ENCODE measurements at regions not wholly inside any gene's neighbourhood (a gene's known extent, or its start where the extent isn't known, plus 50 kb on each side); places are given as distances from the start of the nearest gene placed in this dataset.
A peak's percentile ranks its signal among the peaks of the same experiment; 100 is the strongest.

- H3K9me3 ChIP-seq (ENCODE audit: low read length) = no peaks in the 10 kb centered on the region
- ChIA-PET POLR2A (no interaction called here), CTCF (no interaction called here)
- no peaks in the 10 kb centered on the region for H3K4me1 ChIP-seq (ENCODE audit: insufficient read depth, low read length)
- H3K27ac ChIP-seq (ENCODE audit: low read depth, low read length) = no peak overlapping the region
- Mint-ChIP-seq H3K4me1 (peaks cover 0 to 14% (median 0%) of the 10 kb centered on the region in 3 donors), H3K36me3 (no peaks in the 10 kb centered on the region), H3K9me3 (peaks cover 0 to 7% (median 0%) of the 10 kb centered on the region in 5 donors), H3K27me3 (peaks cover 5 to 8% of the 10 kb centered on the region in 2 donors), H3K4me3 (no peak overlapping the region), H3K27ac (no peak overlapping the region)
- no peak overlapping the region for H3K4me3 ChIP-seq (ENCODE audit: low read length)
- DNase-seq = no peak
- H3K27me3 ChIP-seq (ENCODE audit: insufficient read depth, low read length, poor library complexity, severe bottlenecking) = no peaks in the 10 kb centered on the region
- no peaks in the 10 kb centered on the region for H3K36me3 ChIP-seq (ENCODE audit: insufficient read depth, low read length)
Observed at GRCh38 chr14:34198096-34198495, 247.2 kb upstream of the EGLN3 start.

DNA sequence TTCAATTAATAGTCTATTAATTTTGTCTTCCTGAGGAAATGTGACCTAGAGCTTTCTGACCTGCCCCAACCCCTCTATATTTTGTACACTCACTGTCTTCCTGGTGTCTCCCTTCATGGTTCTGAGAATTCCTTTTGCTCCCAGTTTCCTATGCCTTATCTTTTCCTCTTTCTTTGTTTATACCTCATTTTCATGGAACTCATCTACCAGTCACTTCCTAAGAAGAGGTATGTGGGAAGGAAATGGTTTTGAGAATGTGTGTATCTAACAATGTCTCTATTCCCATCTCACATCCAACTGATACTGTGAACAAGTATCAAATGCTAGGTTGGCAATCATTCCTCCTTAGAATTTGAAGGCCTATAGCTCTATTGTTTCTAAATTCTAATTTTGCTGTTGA, 245.1 kb upstream of the EGLN3 start:
- Mint-ChIP-seq H3K27ac (no peak overlapping the region), H3K9me3 (peaks cover 0 to 9% (median 0%) of the 10 kb centered on the region in 5 donors), H3K4me3 (no peak overlapping the region), H3K27me3 (peaks cover 6 to 8% of the 10 kb centered on the region in 2 donors), H3K36me3 (no peaks in the 10 kb centered on the region), H3K4me1 (peaks cover 0 to 6% (median 0%) of the 10 kb centered on the region in 3 donors)
- CTCF ChIA-PET = no interaction called here
- no peak for DNase-seq
- no peaks in the 10 kb centered on the region for H3K27me3 ChIP-seq (ENCODE audit: insufficient read depth, low read length, poor library complexity, severe bottlenecking)
- no peaks in the 10 kb centered on the region for H3K36me3 ChIP-seq (ENCODE audit: insufficient read depth, low read length)
- H3K4me1 ChIP-seq (ENCODE audit: insufficient read depth, low read length) = no peaks in the 10 kb centered on the region
- POLR2A ChIA-PET = no interaction called here
- H3K4me3 ChIP-seq (ENCODE audit: low read length) = no peak overlapping the region
- H3K9me3 ChIP-seq (ENCODE audit: low read length) = no peaks in the 10 kb centered on the region
- no peak overlapping the region for H3K27ac ChIP-seq (ENCODE audit: low read depth, low read length)

- Histone ChIP-seq H3K27me3 (ENCODE audit: insufficient read depth, low read length, poor library complexity, severe bottlenecking) (no peaks in the 10 kb centered on the region), H3K27ac (ENCODE audit: low read depth, low read length) (no peak overlapping the region), H3K4me1 (ENCODE audit: insufficient read depth, low read length) (no peaks in the 10 kb centered on the region), H3K9me3 (ENCODE audit: low read length) (no peaks in the 10 kb centered on the region), H3K36me3 (ENCODE audit: insufficient read depth, low read length) (no peaks in the 10 kb centered on the region), H3K4me3 (ENCODE audit: low read length) (no peak overlapping the region)
- POLR2A ChIA-PET = no interaction called here
- Mint-ChIP-seq H3K27me3 (peaks cover 0 to 3% of the 10 kb centered on the region in 2 donors), H3K9me3 (peaks cover 0 to 2% (median 0%) of the 10 kb centered on the region in 5 donors), H3K4me1 (no peaks in the 10 kb centered on the region), H3K36me3 (no peaks in the 10 kb centered on the region), H3K4me3 (no peak overlapping the region), H3K27ac (no peak overlapping the region)
- CTCF ChIA-PET = no interaction called here
- no peak for DNase-seq
Observed at GRCh38 chr14:34190717-34191116, 239.8 kb upstream of the EGLN3 start.

GRCh38 chr14:34189866-34190265, 239.0 kb upstream of the EGLN3 start:
- Histone ChIP-seq H3K36me3 (ENCODE audit: insufficient read depth, low read length) (no peaks in the 10 kb centered on the region), H3K4me3 (ENCODE audit: low read length) (no peak overlapping the region), H3K9me3 (ENCODE audit: low read length) (no peaks in the 10 kb centered on the region), H3K4me1 (ENCODE audit: insufficient read depth, low read length) (no peaks in the 10 kb centered on the region), H3K27me3 (ENCODE audit: insufficient read depth, low read length, poor library complexity, severe bottlenecking) (no peaks in the 10 kb centered on the region), H3K27ac (ENCODE audit: low read depth, low read length) (no peak overlapping the region)
- CTCF ChIA-PET = no interaction called here
- Mint-ChIP-seq H3K4me3 (no peak overlapping the region), H3K4me1 (no peaks in the 10 kb centered on the region), H3K9me3 (peaks cover 0 to 2% (median 0%) of the 10 kb centered on the region in 5 donors), H3K27me3 (peaks cover 0 to 3% of the 10 kb centered on the region in 2 donors), H3K27ac (no peak overlapping the region), H3K36me3 (no peaks in the 10 kb centered on the region)
- no peak for DNase-seq
- POLR2A ChIA-PET = no interaction called here

- Histone ChIP-seq H3K36me3 (ENCODE audit: insufficient read depth, low read length) (no peaks in the 10 kb centered on the region), H3K27ac (ENCODE audit: low read depth, low read length) (no peak overlapping the region), H3K4me1 (ENCODE audit: insufficient read depth, low read length) (no peaks in the 10 kb centered on the region), H3K4me3 (ENCODE audit: low read length) (no peak overlapping the region), H3K9me3 (ENCODE audit: low read length) (no peaks in the 10 kb centered on the region), H3K27me3 (ENCODE audit: insufficient read depth, low read length, poor library complexity, severe bottlenecking) (no peaks in the 10 kb centered on the region)
- no peaks in the 10 kb centered on the region for H3K4me1 Mint-ChIP-seq
- no peak for DNase-seq
- POLR2A ChIA-PET = no interaction called here
- H3K4me3 Mint-ChIP-seq = no peak overlapping the region
- H3K27me3 Mint-ChIP-seq = peaks cover 0 to 1% of the 10 kb centered on the region in 2 donors
- H3K9me3 Mint-ChIP-seq = peaks cover 0 to 2% (median 0%) of the 10 kb centered on the region in 5 donors
- H3K36me3 Mint-ChIP-seq = peaks cover 0 to 2% (median 0%) of the 10 kb centered on the region in 3 donors
- peak overlapping the region in 1 of 8 donors; percentile 26 for H3K27ac Mint-ChIP-seq
- CTCF ChIA-PET = no interaction called here
Observed at GRCh38 chr14:34187519-34188044, 236.7 kb upstream of the EGLN3 start.

DNA sequence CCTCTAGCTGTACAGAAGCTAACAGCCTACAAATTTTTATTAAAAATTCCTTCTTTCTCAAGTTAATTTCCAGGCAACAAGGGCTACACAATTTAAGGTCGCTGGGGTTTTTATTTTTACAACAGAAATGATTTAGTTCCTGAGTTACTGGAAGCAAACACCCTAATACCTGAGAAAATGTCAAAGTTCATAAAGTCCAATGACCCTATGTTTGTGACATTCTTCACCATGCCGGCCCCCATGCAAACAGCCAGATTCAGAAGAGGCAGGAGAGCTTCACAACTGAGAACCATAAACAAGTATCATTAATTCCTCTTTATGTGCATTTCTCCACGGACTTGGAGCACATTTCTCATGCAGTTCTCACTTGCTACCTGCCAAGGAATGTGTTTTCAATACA, 236.2 kb upstream of the EGLN3 start:
- Histone ChIP-seq H3K9me3 (ENCODE audit: low read length) (no peaks in the 10 kb centered on the region), H3K4me3 (ENCODE audit: low read length) (no peak overlapping the region), H3K4me1 (ENCODE audit: insufficient read depth, low read length) (no peaks in the 10 kb centered on the region), H3K27me3 (ENCODE audit: insufficient read depth, low read length, poor library complexity, severe bottlenecking) (no peaks in the 10 kb centered on the region), H3K27ac (ENCODE audit: low read depth, low read length) (no peak overlapping the region), H3K36me3 (ENCODE audit: insufficient read depth, low read length) (no peaks in the 10 kb centered on the region)
- Mint-ChIP-seq H3K36me3 (peaks cover 0 to 3% (median 0%) of the 10 kb centered on the region in 3 donors), H3K27ac (peak overlapping the region in 1 of 8 donors; percentile 26), H3K9me3 (no peaks in the 10 kb centered on the region), H3K4me1 (no peaks in the 10 kb centered on the region), H3K4me3 (peak overlapping the region in 1 of 7 donors; percentile 14), H3K27me3 (no peaks in the 10 kb centered on the region)
- POLR2A ChIA-PET = no interaction called here
- CTCF ChIA-PET = no interaction called here
- no peak for DNase-seq

DNA sequence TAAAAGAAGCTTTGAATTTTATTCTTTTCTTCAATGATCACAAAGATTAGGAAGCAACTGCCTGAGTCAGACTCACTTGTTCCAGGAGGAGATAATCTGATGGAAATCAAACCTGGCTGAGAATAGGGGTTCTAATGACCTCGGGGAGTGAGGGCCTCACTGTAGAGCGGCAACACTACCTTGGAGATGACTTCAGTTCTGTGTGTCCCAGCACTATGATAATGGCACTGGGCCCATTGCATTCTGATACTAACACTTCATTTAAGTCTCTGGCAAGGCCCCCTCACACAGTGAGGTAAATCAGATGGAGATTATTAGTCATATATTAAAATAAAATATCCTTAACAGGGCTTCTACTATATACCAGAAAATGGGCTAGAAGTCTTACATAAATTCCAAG, 233.3 kb upstream of the EGLN3 start:
- Mint-ChIP-seq H3K27ac (no peak overlapping the region), H3K9me3 (no peaks in the 10 kb centered on the region), H3K4me1 (no peaks in the 10 kb centered on the region), H3K36me3 (peaks cover 0 to 3% (median 0%) of the 10 kb centered on the region in 3 donors), H3K27me3 (no peaks in the 10 kb centered on the region), H3K4me3 (no peak overlapping the region)
- Histone ChIP-seq H3K9me3 (ENCODE audit: low read length) (no peaks in the 10 kb centered on the region), H3K4me3 (ENCODE audit: low read length) (no peak overlapping the region), H3K4me1 (ENCODE audit: insufficient read depth, low read length) (no peaks in the 10 kb centered on the region), H3K36me3 (ENCODE audit: insufficient read depth, low read length) (no peaks in the 10 kb centered on the region), H3K27ac (ENCODE audit: low read depth, low read length) (no peak overlapping the region), H3K27me3 (ENCODE audit: insufficient read depth, low read length, poor library complexity, severe bottlenecking) (no peaks in the 10 kb centered on the region)
- no peak for DNase-seq
- POLR2A ChIA-PET = no interaction called here
- CTCF ChIA-PET = no interaction called here

DNA sequence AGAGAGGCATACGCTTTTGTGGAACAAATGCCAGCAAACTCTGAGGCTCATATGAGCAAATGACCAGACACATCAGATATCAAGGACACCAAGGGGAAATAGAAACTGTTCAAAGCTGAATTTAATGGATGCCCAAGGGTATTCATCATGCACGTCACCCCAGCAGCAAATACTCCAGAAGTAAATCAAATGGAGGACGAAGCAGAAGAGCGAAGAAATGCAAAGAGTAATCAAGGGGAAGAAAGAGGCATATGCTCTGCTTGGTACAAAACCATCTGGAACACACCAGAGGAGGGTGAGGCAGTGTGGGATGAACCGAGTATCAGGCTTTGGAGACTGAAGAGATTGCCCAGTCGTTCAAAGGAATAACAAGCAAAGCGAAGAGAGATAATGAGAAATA, 232.6 kb upstream of the EGLN3 start:
- no peak overlapping the region for H3K27ac Mint-ChIP-seq
- CTCF ChIA-PET = no interaction called here

DNA sequence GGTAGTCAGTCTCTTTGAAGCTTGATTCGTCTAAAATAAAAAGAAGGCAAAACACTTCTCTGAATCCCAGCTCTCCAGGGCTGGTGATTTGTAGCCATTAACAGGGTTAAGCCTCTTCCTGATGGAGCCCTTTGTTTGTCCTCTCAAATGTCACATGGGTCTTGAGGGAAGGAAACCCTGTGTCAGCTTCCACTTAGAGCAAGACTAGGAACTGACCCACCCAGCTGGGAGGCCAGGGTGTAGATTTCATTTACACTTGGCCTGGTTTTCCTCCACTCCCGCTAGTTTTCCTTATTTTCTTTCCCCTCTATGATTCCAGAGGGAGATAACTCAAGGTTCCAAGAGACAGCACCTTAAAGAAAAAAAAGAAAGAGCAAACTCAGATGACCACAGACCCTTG, 230.5 kb upstream of the EGLN3 start:
- ChIA-PET CTCF (no interaction called here), POLR2A (no interaction called here)
- no peaks in the 10 kb centered on the region for H3K27me3 Mint-ChIP-seq
- H3K36me3 Mint-ChIP-seq = peaks cover 0 to 3% (median 0%) of the 10 kb centered on the region in 3 donors
- H3K4me1 Mint-ChIP-seq = no peaks in the 10 kb centered on the region
- Histone ChIP-seq H3K27ac (ENCODE audit: low read depth, low read length) (no peak overlapping the region), H3K36me3 (ENCODE audit: insufficient read depth, low read length) (no peaks in the 10 kb centered on the region), H3K4me1 (ENCODE audit: insufficient read depth, low read length) (no peaks in the 10 kb centered on the region), H3K27me3 (ENCODE audit: insufficient read depth, low read length, poor library complexity, severe bottlenecking) (no peaks in the 10 kb centered on the region), H3K4me3 (ENCODE audit: low read length) (no peak overlapping the region), H3K9me3 (ENCODE audit: low read length) (no peaks in the 10 kb centered on the region)
- no peak overlapping the region for H3K4me3 Mint-ChIP-seq
- no peak overlapping the region for H3K27ac Mint-ChIP-seq
- no peaks in the 10 kb centered on the region for H3K9me3 Mint-ChIP-seq
- DNase-seq = no peak

More for the DNA sequence above, 232.6 kb upstream of the EGLN3 start:
- no peaks in the 10 kb centered on the region for H3K36me3 ChIP-seq (ENCODE audit: insufficient read depth, low read length)
- Mint-ChIP-seq H3K4me3 (no peak overlapping the region), H3K9me3 (no peaks in the 10 kb centered on the region), H3K4me1 (no peaks in the 10 kb centered on the region), H3K27me3 (no peaks in the 10 kb centered on the region), H3K36me3 (peaks cover 0 to 3% (median 0%) of the 10 kb centered on the region in 3 donors)
- no peak overlapping the region for H3K27ac ChIP-seq (ENCODE audit: low read depth, low read length)
- DNase-seq = no peak
- no peaks in the 10 kb centered on the region for H3K9me3 ChIP-seq (ENCODE audit: low read length)
- H3K4me1 ChIP-seq (ENCODE audit: insufficient read depth, low read length) = no peaks in the 10 kb centered on the region
- no peak overlapping the region for H3K4me3 ChIP-seq (ENCODE audit: low read length)
- no peaks in the 10 kb centered on the region for H3K27me3 ChIP-seq (ENCODE audit: insufficient read depth, low read length, poor library complexity, severe bottlenecking)
- POLR2A ChIA-PET = no interaction called here

Data from CD8-positive, alpha-beta memory T cell (primary cell).